ENCODE measurements at regions not wholly inside any gene's neighbourhood (a gene's known extent, or its start where the extent isn't known, plus 50 kb on each side); places are given as distances from the start of the nearest gene placed in this dataset.
"Not testable (repeated sequence)": the region's sequence is repeated elsewhere in the genome, so short reads cannot be mapped to it uniquely, and the experiment has no call there.

- DNase-seq = no peak
Measured at GRCh38 chr2:105526000-105526925, 127.4 kb upstream of the FHL2 start.

- DNase-seq = no peak
Measured at GRCh38 chr2:105525201-105525600, 126.3 kb upstream of the FHL2 start.

GRCh38 chr2:105522645-105523044 is 123.8 kb upstream of the FHL2 start:
- no peak for DNase-seq

- no peak for DNase-seq
Measured at GRCh38 chr2:105521616-105522015, 122.8 kb upstream of the FHL2 start.

GRCh38 chr2:105521176-105521575 is 122.3 kb upstream of the FHL2 start:
- no peak for DNase-seq

GRCh38 chr2:105519516-105519915 is 120.7 kb upstream of the FHL2 start:
- no peak for DNase-seq

- DNase-seq = no peak
Measured at GRCh38 chr2:105518897-105519296, 120.0 kb upstream of the FHL2 start.

GRCh38 chr2:105517814-105518705 is 119.2 kb upstream of the FHL2 start:
- no peak for DNase-seq

- DNase-seq = no peak
Measured at GRCh38 chr2:105515581-105516415, 116.9 kb upstream of the FHL2 start.

- DNase-seq = no peak
Measured at GRCh38 chr2:105514576-105514975, 115.7 kb upstream of the FHL2 start.

- DNase-seq = no peak
Measured at GRCh38 chr2:105510761-105511528, 112.1 kb upstream of the FHL2 start.

GRCh38 chr2:105509269-105510086 is 110.6 kb upstream of the FHL2 start:
- DNase-seq = no peak

- not testable (repeated sequence) for DNase-seq
Measured at GRCh38 chr2:105506860-105507259, 108.0 kb upstream of the FHL2 start.

- no peak for DNase-seq
Measured at GRCh38 chr2:105504459-105504858, 105.6 kb upstream of the FHL2 start.

- DNase-seq = peak; percentile 12
Measured at GRCh38 chr2:105502625-105503334, 103.9 kb upstream of the FHL2 start.

GRCh38 chr2:105498281-105498846 is 99.5 kb upstream of the FHL2 start:
- no peak for DNase-seq

GRCh38 chr2:105497094-105497493 is 98.2 kb upstream of the FHL2 start:
- no peak for DNase-seq

GRCh38 chr2:105496271-105496670 is 97.4 kb upstream of the FHL2 start:
- no peak for DNase-seq

GRCh38 chr2:105494683-105495425 is 96.0 kb upstream of the FHL2 start:
- DNase-seq = no peak
